Right lung (tissue), 2 donors: ENCODE measurements at regions not wholly inside any gene's neighbourhood (a gene's known extent, or its start where the extent isn't known, plus 50 kb on each side); places are given as distances from the start of the nearest gene placed in this dataset.
A peak's percentile ranks its signal among the peaks of the same experiment; 100 is the strongest.
"Not testable (repeated sequence)": the region's sequence is repeated elsewhere in the genome, so short reads cannot be mapped to it uniquely, and the experiment has no call there.

ENCODE experiments used
- DNase-seq, 2 donors: peaks; one replicate each; pipeline ENCODE4 v3.0.0-alpha.2; 2013

- no peak for DNase-seq
These were observed 152.2 kb downstream of the LIPI start for GRCh38 chr21:14058566-14058965.

DNA sequence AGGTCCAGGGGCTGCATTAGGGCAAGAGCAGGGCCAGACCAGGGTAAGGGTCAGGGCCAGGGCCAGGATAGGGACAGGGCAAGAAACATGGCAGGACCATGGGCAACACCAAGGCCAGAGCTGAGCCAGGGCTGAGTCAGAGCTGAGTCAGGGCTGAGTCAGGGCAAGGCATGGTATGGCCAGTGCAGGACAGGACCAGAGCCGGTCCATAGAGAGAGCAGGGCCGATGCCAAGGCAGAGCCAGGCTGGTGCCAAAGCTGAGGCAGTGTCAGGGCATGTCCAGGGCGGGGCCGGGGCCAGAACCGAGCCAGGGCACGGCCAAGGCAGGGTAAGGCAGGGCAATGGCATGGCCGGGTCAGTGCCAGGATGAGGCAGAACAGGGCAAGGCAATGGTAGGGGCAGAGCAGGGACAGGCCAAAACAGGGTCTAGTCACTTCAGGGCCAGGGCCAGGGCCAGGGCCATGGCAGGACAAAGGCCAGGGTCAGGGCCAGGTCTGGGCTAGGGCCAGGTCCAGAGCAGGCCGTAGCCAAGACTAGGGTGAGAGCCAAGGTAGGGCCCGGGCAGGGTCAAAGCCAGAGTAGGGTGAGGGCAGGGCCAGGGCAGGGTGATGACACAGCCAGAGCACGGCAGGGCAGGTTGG, 152.8 kb downstream of the LIPI start:
- not testable (repeated sequence) for DNase-seq

- no peak for DNase-seq
These were observed 153.4 kb downstream of the LIPI start for GRCh38 chr21:14057313-14057712.

- no peak for DNase-seq
These were observed 154.0 kb downstream of the LIPI start for GRCh38 chr21:14056771-14057191.

DNA sequence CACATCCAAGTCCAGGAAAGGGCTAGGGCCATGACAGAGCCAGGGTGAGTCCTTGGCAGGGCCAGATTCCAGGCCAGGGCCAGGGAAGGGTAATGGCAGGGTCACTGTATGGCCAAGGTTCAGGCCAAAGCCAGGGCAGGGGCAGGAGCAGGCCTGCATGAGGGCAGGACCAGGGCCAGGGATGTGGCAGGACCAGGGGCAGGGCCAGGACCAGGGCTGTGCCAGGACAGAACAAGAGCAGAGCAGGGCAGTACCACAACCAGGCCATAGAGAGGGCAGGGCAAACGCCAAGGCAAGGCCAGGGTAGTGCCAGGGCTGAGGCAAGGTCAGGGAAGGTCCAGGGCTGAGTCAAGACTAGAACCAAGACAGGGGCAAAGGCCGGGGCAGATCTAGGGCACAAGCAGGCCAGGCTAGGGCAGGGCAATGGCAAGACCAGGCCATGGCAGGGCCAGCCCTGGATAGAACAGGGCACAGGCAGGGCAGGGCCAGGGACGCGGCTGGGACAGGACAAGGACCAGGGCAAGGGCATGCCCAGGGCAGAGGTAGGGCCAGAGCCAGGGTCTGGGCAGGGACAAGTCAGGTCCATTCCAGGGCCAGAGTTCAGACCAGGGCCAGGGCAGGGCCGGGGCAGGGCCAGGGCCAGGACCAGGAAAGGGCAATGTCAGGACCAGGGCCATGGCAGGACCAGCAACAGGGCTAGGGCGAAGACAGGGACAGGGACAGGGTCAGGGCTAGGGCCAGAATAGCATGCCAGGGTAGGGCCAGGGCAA, 154.8 kb downstream of the LIPI start:
- DNase-seq, result not testable (repeated sequence)

- DNase-seq, result no peak
These were observed 156.1 kb downstream of the LIPI start for GRCh38 chr21:14054682-14055081.

DNA sequence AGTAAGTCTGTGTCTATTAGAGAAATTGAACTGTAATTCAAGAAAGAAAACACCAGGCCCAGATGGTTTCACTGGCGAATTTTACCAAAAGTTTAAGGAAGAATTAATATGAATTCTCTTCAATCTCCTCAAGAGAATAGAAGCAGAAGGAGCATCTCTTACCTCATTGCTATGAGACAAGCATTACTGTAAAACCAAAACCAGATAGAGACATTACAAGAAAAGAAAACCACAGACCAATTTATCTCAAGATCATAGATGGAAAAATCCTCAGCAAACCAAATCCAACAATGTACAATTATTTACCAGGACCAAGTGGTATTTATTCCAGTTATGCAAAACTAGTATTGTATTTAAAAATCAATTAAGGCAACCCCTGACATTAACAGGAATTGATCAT, 160.6 kb downstream of the LIPI start:
- no peak for DNase-seq

DNA sequence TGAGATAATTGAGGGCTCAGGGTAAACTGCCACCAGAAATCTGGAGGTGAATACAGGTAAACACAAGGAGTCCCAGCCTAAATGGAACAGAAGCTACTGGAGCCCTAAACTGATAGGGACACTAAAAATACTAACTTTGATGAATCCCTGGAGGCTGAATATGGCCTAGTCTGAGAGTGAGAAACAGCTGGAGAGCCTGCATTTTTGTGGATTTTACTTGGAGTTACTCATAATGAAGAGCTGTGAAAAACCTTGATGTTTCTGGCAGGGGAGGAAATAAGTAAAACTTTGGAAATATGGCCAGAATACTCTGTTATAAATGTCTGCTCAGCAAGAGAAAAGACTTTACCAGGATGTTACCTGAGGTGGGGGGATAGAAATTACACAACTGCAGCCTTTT, 164.4 kb downstream of the LIPI start:
- DNase-seq, result no peak

GRCh38 chr21:14040386-14040785, 170.4 kb downstream of the LIPI start:
- DNase-seq, result no peak

DNA sequence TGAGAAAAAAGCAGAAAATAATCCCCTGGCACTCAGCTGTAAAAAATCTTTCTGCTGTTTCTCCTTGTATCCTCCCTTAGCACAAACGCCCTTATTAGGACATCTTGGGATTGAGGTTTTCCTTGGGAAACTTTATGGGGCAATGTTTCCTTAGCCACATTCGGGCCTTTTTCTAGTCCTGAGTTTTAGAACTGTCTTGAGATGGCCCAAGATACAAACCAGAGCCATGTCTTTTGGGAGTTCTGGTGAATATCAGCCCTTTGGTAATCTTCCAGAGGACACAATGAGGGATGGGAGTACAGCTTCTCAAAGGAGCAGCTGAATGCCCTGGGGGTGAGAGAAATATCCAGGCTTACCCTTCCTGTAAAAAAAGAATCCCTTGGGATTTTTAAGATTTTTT, 182.1 kb downstream of the LIPI start:
- not testable (repeated sequence) for DNase-seq

- peak; percentile 72 to 83 for DNase-seq
These were observed 183.4 kb downstream of the LIPI start for GRCh38 chr21:14027235-14027869.

- DNase-seq, result not testable (repeated sequence)
These were observed 190.6 kb downstream of the LIPI start for GRCh38 chr21:14020108-14020507.

DNA sequence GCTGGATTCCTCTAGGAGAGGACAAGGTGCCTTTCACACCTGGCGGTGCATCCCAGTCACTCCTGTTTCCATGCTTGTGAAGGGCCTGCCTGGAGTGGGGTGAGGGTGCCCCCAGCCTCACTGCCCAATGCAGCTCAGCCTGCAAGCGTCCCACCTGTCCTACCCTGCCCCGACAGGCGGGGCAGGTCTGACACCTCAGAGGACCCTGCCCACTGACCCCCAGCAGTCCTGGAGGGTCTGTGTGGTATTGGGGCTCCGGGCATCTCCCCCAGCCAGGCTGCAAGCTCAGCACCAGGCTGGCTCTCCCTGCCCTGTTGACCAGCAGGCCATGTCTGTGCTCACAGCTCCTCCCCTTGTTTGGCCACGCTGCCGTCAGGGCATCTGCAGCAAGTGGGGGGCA, 194.9 kb downstream of the LIPI start:
- not testable (repeated sequence) for DNase-seq

DNA sequence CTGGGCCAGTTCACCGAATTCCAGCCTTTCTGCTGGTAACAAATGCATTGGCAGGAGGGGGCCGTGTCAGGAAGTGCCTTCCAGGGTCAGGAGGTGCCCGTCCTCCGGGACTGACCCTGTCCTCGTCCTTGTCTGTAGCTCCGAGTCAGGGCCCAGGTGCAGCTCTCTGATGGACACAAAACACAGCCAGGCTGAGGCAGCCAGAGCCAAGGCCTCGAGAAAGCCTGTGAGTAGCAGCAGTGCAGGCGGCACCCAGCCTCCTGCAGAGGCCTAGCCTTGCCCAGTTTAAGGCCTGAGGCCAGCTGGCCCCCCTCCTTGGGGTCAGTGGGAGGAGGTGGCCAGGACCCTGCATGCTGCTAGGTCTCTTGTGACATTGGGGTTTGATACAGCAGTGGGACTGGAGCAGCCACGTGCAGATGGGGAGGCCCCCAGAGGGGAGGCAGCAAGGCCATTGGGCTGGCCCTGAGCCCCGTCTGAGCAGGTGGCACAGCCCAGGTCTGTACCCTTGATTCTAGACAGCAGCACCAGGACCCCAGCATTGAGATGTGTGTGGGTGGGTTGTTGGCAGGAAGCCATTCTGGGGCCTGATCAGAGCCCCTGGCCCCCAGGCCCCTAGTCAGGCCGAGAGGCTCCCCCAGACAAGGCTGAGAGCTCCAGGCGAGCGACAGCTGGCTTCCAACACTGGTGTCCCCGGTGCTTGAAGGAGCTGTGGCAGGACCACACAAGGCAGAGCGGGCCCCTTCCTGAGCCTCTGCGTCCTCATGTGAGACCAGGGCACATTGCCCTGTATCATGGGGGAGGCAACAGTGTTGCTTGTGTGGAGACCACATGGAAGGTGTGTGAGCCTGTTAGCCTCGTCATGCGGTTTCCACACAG, 196.9 kb downstream of the LIPI start:
- DNase-seq, result not testable (repeated sequence)

DNA sequence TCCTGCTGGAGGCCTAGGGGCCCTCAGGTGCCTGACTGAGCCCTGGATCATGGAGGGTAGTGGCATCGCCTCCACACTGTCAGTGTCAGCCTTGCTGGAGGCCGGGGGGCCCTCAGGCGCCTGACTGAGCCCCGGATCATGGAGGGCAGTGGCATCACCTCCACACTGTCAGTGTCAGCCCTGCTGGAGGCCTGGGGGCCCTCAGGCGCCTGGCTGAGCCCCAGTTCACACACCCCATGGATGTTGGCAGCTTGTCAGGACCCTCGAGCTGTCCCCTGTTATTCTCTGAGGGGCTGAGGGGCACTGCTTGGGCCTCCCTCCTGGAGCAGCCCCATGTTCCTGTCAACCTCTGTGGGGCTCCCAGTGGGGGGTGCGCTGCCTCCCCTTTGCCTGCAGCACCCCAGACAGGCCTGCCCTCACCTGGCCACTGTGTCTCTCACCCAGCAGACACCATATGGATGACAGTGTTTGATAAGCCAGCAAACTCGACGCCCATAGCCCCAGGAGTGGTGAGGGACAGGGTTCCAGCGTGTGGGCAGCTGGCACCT, 197.6 kb downstream of the LIPI start:
- DNase-seq, result no peak

- DNase-seq, result no peak
These were observed 198.3 kb downstream of the LIPI start for GRCh38 chr21:14012409-14012808.

- DNase-seq, result not testable (repeated sequence)
These were observed 199.0 kb downstream of the LIPI start for GRCh38 chr21:14011751-14012150.

- DNase-seq, result not testable (repeated sequence)
These were observed 199.6 kb downstream of the LIPI start for GRCh38 chr21:14011149-14011548.

GRCh38 chr21:14010729-14011128, 200.0 kb downstream of the LIPI start:
- DNase-seq, result no peak

- not testable (repeated sequence) for DNase-seq
These were observed 200.8 kb downstream of the LIPI start for GRCh38 chr21:14009990-14010389.

DNA sequence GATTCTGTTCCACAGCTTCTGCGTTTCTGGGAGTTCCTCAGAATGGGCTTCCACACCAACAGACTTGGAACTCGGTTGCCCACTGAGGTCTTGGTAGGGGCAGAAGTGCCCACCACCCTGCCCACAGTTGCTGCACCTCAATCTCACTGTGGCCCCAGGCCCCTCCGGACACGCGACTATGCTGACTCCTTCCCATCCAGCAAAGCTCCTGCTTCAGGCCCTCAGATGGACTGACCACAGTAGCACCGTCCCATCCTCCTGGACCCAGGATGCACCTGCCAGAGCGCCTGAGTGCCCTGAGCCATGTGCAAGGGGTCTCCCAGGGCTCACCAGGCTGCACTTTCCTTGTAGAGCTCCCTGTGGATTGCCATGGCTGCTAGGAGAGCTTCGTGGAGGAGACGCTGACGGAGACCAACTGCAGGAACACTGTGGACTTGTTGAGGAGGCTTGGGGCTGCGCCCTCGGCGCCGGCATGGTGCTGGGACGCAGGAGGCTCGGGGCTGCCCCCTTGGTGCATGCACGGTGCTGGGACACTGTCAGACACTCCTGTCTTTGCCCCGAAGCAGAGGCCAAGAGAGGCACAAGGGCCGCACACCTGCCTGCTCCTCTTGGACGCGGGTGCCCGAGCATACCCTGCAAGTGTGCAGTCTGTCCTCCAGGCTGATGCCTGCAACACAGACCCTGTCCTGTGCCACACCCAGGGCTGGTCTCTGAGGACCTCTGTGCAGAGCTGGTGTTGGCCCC, 201.3 kb downstream of the LIPI start:
- not testable (repeated sequence) for DNase-seq
